SK-N-SH (cell line): ENCODE measurements at regions not wholly inside any gene's neighbourhood (a gene's known extent, or its start where the extent isn't known, plus 50 kb on each side); places are given as distances from the start of the nearest gene placed in this dataset.

ENCODE experiments used
- FOSL2 ChIP-seq: IDR thresholded peaks from 2 replicates; pipeline ENCODE4 v1.4.0; 2012; ENCODE audit warnings: low read depth, mild to moderate bottlenecking, moderate library complexity, borderline replicate concordance
- MXI1 ChIP-seq: IDR thresholded peaks from 2 replicates; pipeline ENCODE4 v1.6.1; 2012; ENCODE audit warnings: mild to moderate bottlenecking, low read depth, low read length, improper control_type of control experiment
- REST ChIP-seq: IDR thresholded peaks from 2 replicates; pipeline ENCODE4 v1.6.1; 2012; ENCODE audit warnings: mild to moderate bottlenecking, low read depth, low read length, moderate library complexity
- SIN3A ChIP-seq: IDR thresholded peaks from 2 replicates; pipeline ENCODE4 v1.6.1; 2012; ENCODE audit warnings: low read depth, mild to moderate bottlenecking, low read length, moderate library complexity, borderline replicate concordance
- TF ChIP-seq, protein P1 (sequence below): fragments of 200-600 bp; sonication (generic); IDR thresholded peaks from 2 replicates; pipeline ENCODE4 v1.6.1; 2017; ENCODE audit warnings: antibody characterized with exemption, mild to moderate bottlenecking, moderate library complexity

GRCh38 chr7:52940481-52940880 is 95.0 kb upstream of the POM121L12 start:
- TF ChIP-seq, protein P1, sequence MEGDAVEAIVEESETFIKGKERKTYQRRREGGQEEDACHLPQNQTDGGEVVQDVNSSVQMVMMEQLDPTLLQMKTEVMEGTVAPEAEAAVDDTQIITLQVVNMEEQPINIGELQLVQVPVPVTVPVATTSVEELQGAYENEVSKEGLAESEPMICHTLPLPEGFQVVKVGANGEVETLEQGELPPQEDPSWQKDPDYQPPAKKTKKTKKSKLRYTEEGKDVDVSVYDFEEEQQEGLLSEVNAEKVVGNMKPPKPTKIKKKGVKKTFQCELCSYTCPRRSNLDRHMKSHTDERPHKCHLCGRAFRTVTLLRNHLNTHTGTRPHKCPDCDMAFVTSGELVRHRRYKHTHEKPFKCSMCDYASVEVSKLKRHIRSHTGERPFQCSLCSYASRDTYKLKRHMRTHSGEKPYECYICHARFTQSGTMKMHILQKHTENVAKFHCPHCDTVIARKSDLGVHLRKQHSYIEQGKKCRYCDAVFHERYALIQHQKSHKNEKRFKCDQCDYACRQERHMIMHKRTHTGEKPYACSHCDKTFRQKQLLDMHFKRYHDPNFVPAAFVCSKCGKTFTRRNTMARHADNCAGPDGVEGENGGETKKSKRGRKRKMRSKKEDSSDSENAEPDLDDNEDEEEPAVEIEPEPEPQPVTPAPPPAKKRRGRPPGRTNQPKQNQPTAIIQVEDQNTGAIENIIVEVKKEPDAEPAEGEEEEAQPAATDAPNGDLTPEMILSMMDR: no peak
- TF ChIP-seq REST (no peak), FOSL2 (no peak), SIN3A (no peak), MXI1 (no peak)
